ENCODE measurements at regions not wholly inside any gene's neighbourhood (a gene's known extent, or its start where the extent isn't known, plus 50 kb on each side); places are given as distances from the start of the nearest gene placed in this dataset.
A peak's percentile ranks its signal among the peaks of the same experiment; 100 is the strongest.

GRCh38 chr2:216320852-216321251 is 51.4 kb downstream of the MARCHF4 start:
- DNase-seq (ENCODE audit: low read depth in 2 of 2): no peak

GRCh38 chr2:216319771-216320170 is 52.5 kb downstream of the MARCHF4 start:
- no peak for DNase-seq (ENCODE audit: low read depth in 2 of 2)

GRCh38 chr2:216318521-216318874 is 53.8 kb downstream of the MARCHF4 start:
- DNase-seq (ENCODE audit: low read depth in 2 of 2): peak in 1 of 2 donors; percentile 39

GRCh38 chr2:216317831-216318520 is 54.3 kb downstream of the MARCHF4 start:
- no peak for DNase-seq (ENCODE audit: low read depth in 2 of 2)

- DNase-seq (ENCODE audit: low read depth in 2 of 2): peak in 1 of 2 donors; percentile 32
These were observed 55.5 kb downstream of the MARCHF4 start for GRCh38 chr2:216316743-216317142.

GRCh38 chr2:216315802-216316603 is 56.3 kb downstream of the MARCHF4 start:
- peak in 1 of 2 donors; percentile 76 for DNase-seq (ENCODE audit: low read depth in 2 of 2)

GRCh38 chr2:216312441-216312840 is 59.8 kb downstream of the MARCHF4 start:
- no peak for DNase-seq (ENCODE audit: low read depth in 2 of 2)

- no peak for DNase-seq (ENCODE audit: low read depth in 2 of 2)
These were observed 63.7 kb downstream of the MARCHF4 start for GRCh38 chr2:216308576-216308975.

- DNase-seq (ENCODE audit: low read depth in 2 of 2): peak in 1 of 2 donors; percentile 22
These were observed 64.8 kb downstream of the MARCHF4 start for GRCh38 chr2:216307496-216307895.

- peak in 1 of 2 donors; percentile 26 for DNase-seq (ENCODE audit: low read depth in 2 of 2)
These were observed 65.4 kb downstream of the MARCHF4 start for GRCh38 chr2:216306868-216307267.

- DNase-seq (ENCODE audit: low read depth in 2 of 2): no peak
These were observed 66.7 kb downstream of the MARCHF4 start for GRCh38 chr2:216305574-216305973.

GRCh38 chr2:216302981-216303676 is 69.2 kb downstream of the MARCHF4 start:
- no peak for DNase-seq (ENCODE audit: low read depth in 2 of 2)

GRCh38 chr2:216300906-216301305 is 71.4 kb downstream of the MARCHF4 start:
- DNase-seq (ENCODE audit: low read depth in 2 of 2): no peak

- DNase-seq (ENCODE audit: low read depth in 2 of 2): no peak
These were observed 72.7 kb downstream of the MARCHF4 start for GRCh38 chr2:216299588-216299987.

- peak; percentile 83 to 91 for DNase-seq (ENCODE audit: low read depth in 2 of 2)
These were observed 73.4 kb downstream of the MARCHF4 start for GRCh38 chr2:216298719-216299495.

GRCh38 chr2:216296856-216297255 is 75.4 kb downstream of the MARCHF4 start:
- DNase-seq (ENCODE audit: low read depth in 2 of 2): no peak

GRCh38 chr2:216294305-216294704 is 78.0 kb downstream of the MARCHF4 start:
- no peak for DNase-seq (ENCODE audit: low read depth in 2 of 2)

- no peak for DNase-seq (ENCODE audit: low read depth in 2 of 2)
These were observed 78.4 kb downstream of the MARCHF4 start for GRCh38 chr2:216293883-216294282.

GRCh38 chr2:216292886-216293301 is 79.4 kb downstream of the MARCHF4 start:
- DNase-seq (ENCODE audit: low read depth in 2 of 2): no peak

GRCh38 chr2:216292475-216292874 is 79.8 kb downstream of the MARCHF4 start:
- DNase-seq (ENCODE audit: low read depth in 2 of 2): no peak

GRCh38 chr2:216289470-216289869 is 82.8 kb downstream of the MARCHF4 start:
- no peak for DNase-seq (ENCODE audit: low read depth in 2 of 2)

- no peak for DNase-seq (ENCODE audit: low read depth in 2 of 2)
These were observed 85.0 kb downstream of the MARCHF4 start for GRCh38 chr2:216287251-216287650.
